HG02588 (cell line): ENCODE measurements at regions not wholly inside any gene's neighbourhood (a gene's known extent, or its start where the extent isn't known, plus 50 kb on each side); places are given as distances from the start of the nearest gene placed in this dataset.

ENCODE experiments used
- ATAC-seq: cut with Tn5 transposase; IDR thresholded peaks from one replicate; pipeline ENCODE4 v1.9.1; 2021; ENCODE audit warnings: mild to moderate bottlenecking, moderate library complexity; ENCODE audit not compliant: unreplicated experiment

- no peak for ATAC-seq
These were observed 851.2 kb upstream of the ADAMTS5 start for GRCh38 chr21:27817902-27818623.

- ATAC-seq = no peak
These were observed 850.2 kb upstream of the ADAMTS5 start for GRCh38 chr21:27817074-27817473.

GRCh38 chr21:27816301-27816700, 849.4 kb upstream of the ADAMTS5 start:
- ATAC-seq = no peak

- no peak for ATAC-seq
These were observed 847.3 kb upstream of the ADAMTS5 start for GRCh38 chr21:27814226-27814625.

- no peak for ATAC-seq
These were observed 846.9 kb upstream of the ADAMTS5 start for GRCh38 chr21:27813750-27814149.

GRCh38 chr21:27813344-27813743, 846.5 kb upstream of the ADAMTS5 start:
- no peak for ATAC-seq

- no peak for ATAC-seq
These were observed 845.4 kb upstream of the ADAMTS5 start for GRCh38 chr21:27812279-27812678.

GRCh38 chr21:27808923-27809322, 842.0 kb upstream of the ADAMTS5 start:
- no peak for ATAC-seq

- ATAC-seq = no peak
These were observed 840.7 kb upstream of the ADAMTS5 start for GRCh38 chr21:27807596-27807995.

- ATAC-seq = no peak
These were observed 839.4 kb upstream of the ADAMTS5 start for GRCh38 chr21:27806281-27806680.

- ATAC-seq = no peak
These were observed 838.8 kb upstream of the ADAMTS5 start for GRCh38 chr21:27805696-27806095.

- ATAC-seq = no peak
These were observed 837.6 kb upstream of the ADAMTS5 start for GRCh38 chr21:27804515-27804914.

- ATAC-seq = no peak
These were observed 836.7 kb upstream of the ADAMTS5 start for GRCh38 chr21:27803571-27803970.

GRCh38 chr21:27802816-27803475, 836.1 kb upstream of the ADAMTS5 start:
- ATAC-seq = peak; percentile 54

GRCh38 chr21:27799861-27800260, 833.0 kb upstream of the ADAMTS5 start:
- no peak for ATAC-seq

- no peak for ATAC-seq
These were observed 829.2 kb upstream of the ADAMTS5 start for GRCh38 chr21:27796106-27796505.

GRCh38 chr21:27795418-27795817, 828.5 kb upstream of the ADAMTS5 start:
- ATAC-seq = no peak

- ATAC-seq = no peak
These were observed 827.0 kb upstream of the ADAMTS5 start for GRCh38 chr21:27793901-27794300.

- no peak for ATAC-seq
These were observed 820.2 kb upstream of the ADAMTS5 start for GRCh38 chr21:27787046-27787445.

- ATAC-seq = no peak
These were observed 812.7 kb upstream of the ADAMTS5 start for GRCh38 chr21:27779606-27780005.

GRCh38 chr21:27776925-27777553, 810.2 kb upstream of the ADAMTS5 start:
- no peak for ATAC-seq

- no peak for ATAC-seq
These were observed 805.9 kb upstream of the ADAMTS5 start for GRCh38 chr21:27772816-27773215.
